Suprapubic skin (tissue), 4 donors: ENCODE measurements at regions not wholly inside any gene's neighbourhood (a gene's known extent, or its start where the extent isn't known, plus 50 kb on each side); places are given as distances from the start of the nearest gene placed in this dataset.

ENCODE experiments used
- DNase-seq, 2 donors: peaks; one replicate each; pipeline ENCODE4 v3.0.0-alpha.2; 2019; ENCODE audit warnings: low spot score in 2 of 2
- H3K27ac ChIP-seq: fragments of 200-600 bp; sonication (generic); one replicate; pipeline ENCODE4 v1.5.1; 2019
- H3K27me3 ChIP-seq: fragments of 200-600 bp; sonication (generic); one replicate; pipeline ENCODE4 v1.5.1; 2019
- H3K36me3 ChIP-seq: fragments of 200-600 bp; sonication (generic); one replicate; pipeline ENCODE4 v1.5.1; 2019
- H3K4me1 ChIP-seq: fragments of 200-600 bp; sonication (generic); one replicate; pipeline ENCODE4 v1.5.1; 2019
- H3K4me3 ChIP-seq: fragments of 200-600 bp; sonication (generic); one replicate; pipeline ENCODE4 v1.5.1; 2019; ENCODE audit warnings: mild to moderate bottlenecking
- H3K9me3 ChIP-seq: fragments of 200-600 bp; sonication (generic); one replicate; pipeline ENCODE4 v1.5.1; 2019
- CTCF ChIP-seq, 2 donors: fragments of 200-600 bp in 1 of 2; fragments of 450-650 bp in 1 of 2; sonication (generic) in 1 of 2; IDR thresholded peaks; one replicate each; pipeline ENCODE4 v1.5.1; 2016 to 2019; ENCODE audit warnings: antibody characterized with exemption in 2 of 2, mild to moderate bottlenecking in 1 of 2, moderate library complexity in 1 of 2
- EP300 ChIP-seq: sonication (generic); formaldehyde crosslinking; IDR thresholded peaks from one replicate; pipeline ENCODE4 v1.6.1; 2017; ENCODE audit warnings: antibody characterized with exemption
- POLR2A ChIP-seq, 2 donors: fragments of 450-650 bp; IDR thresholded peaks; one replicate each; pipeline ENCODE4 v1.6.1; 2017; ENCODE audit warnings: antibody characterized with exemption in 2 of 2, mild to moderate bottlenecking in 2 of 2, moderate library complexity in 2 of 2
- POLR2AphosphoS5 ChIP-seq, 3 donors: sonication (generic); formaldehyde crosslinking; IDR thresholded peaks; one replicate each; pipeline ENCODE4 v1.6.1; 2017; ENCODE audit warnings: antibody characterized with exemption in 3 of 3
- WGBS: methylation state at CpG from one replicate; pipeline ENCODE4 v1.1.5; 2018; 5-methylcytosine and 5-hydroxymethylcytosine counted together

GRCh38 chr22:48424661-48425060 is 1403.0 kb downstream of the BRD1 start:
- Histone ChIP-seq H3K4me1 (no peaks in the 10 kb centered on the region), H3K9me3 (no peaks in the 10 kb centered on the region), H3K27ac (no peak overlapping the region), H3K27me3 (no peaks in the 10 kb centered on the region), H3K4me3 (no peak overlapping the region), H3K36me3 (no peaks in the 10 kb centered on the region)
- TF ChIP-seq POLR2AphosphoS5 (IDR thresholded peaks at IDR 0.05) (no peak), POLR2A (IDR thresholded peaks at IDR 0.05) (no peak), CTCF (IDR thresholded peaks at IDR 0.05) (no peak), EP300 (no peak)
- peak; percentile 48 to 60 for DNase-seq
- WGBS, result 76% methylated on average over 5 of the region's 5 CpGs

GRCh38 chr22:48424201-48424627 is 1403.5 kb downstream of the BRD1 start:
- H3K27ac ChIP-seq, result no peak overlapping the region
- H3K4me3 ChIP-seq, result no peak overlapping the region
- H3K36me3 ChIP-seq, result no peaks in the 10 kb centered on the region
- TF ChIP-seq CTCF (IDR thresholded peaks at IDR 0.05) (no peak), EP300 (no peak)
- H3K27me3 ChIP-seq, result no peaks in the 10 kb centered on the region
- H3K4me1 ChIP-seq, result no peaks in the 10 kb centered on the region
- WGBS, result 91% methylated on average over 18 of the region's 18 CpGs
- peak; percentile 62 to 71 for DNase-seq
- H3K9me3 ChIP-seq, result no peaks in the 10 kb centered on the region

- Histone ChIP-seq H3K4me1 (no peaks in the 10 kb centered on the region), H3K27ac (no peak overlapping the region), H3K36me3 (no peaks in the 10 kb centered on the region), H3K4me3 (no peak overlapping the region), H3K27me3 (no peaks in the 10 kb centered on the region), H3K9me3 (no peaks in the 10 kb centered on the region)
- peak in 1 of 2 donors; percentile 44 for DNase-seq
- no peak for TF ChIP-seq POLR2A (IDR thresholded peaks at IDR 0.05)
- TF ChIP-seq EP300, result no peak
- no peak for TF ChIP-seq CTCF (IDR thresholded peaks at IDR 0.05)
- no peak for TF ChIP-seq POLR2AphosphoS5 (IDR thresholded peaks at IDR 0.05)
- WGBS, result 41% methylated on average over 8 of the region's 8 CpGs
Observed at GRCh38 chr22:48423481-48423911, 1404.2 kb downstream of the BRD1 start.

GRCh38 chr22:48422900-48423480 is 1404.7 kb downstream of the BRD1 start:
- H3K4me3 ChIP-seq, result no peak overlapping the region
- DNase-seq, result peak; percentile 39 to 60
- H3K4me1 ChIP-seq, result no peaks in the 10 kb centered on the region
- WGBS, result 55% methylated on average over 7 of the region's 7 CpGs
- H3K27me3 ChIP-seq, result no peaks in the 10 kb centered on the region
- no peak overlapping the region for H3K27ac ChIP-seq
- H3K9me3 ChIP-seq, result no peaks in the 10 kb centered on the region
- no peak for TF ChIP-seq POLR2AphosphoS5 (IDR thresholded peaks at IDR 0.05)
- no peak for TF ChIP-seq POLR2A (IDR thresholded peaks at IDR 0.05)
- no peak for TF ChIP-seq EP300
- no peak for TF ChIP-seq CTCF (IDR thresholded peaks at IDR 0.05)
- no peaks in the 10 kb centered on the region for H3K36me3 ChIP-seq

GRCh38 chr22:48418831-48419230 is 1408.8 kb downstream of the BRD1 start:
- no peaks in the 10 kb centered on the region for H3K36me3 ChIP-seq
- H3K27me3 ChIP-seq, result peaks cover 8% of the 10 kb centered on the region
- DNase-seq, result peak; percentile 13 to 34
- peaks cover 3% of the 10 kb centered on the region for H3K4me1 ChIP-seq
- 76% methylated on average over 10 of the region's 10 CpGs for WGBS
- H3K27ac ChIP-seq, result no peak overlapping the region
- TF ChIP-seq POLR2A (IDR thresholded peaks at IDR 0.05), result no peak
- TF ChIP-seq POLR2AphosphoS5 (IDR thresholded peaks at IDR 0.05), result no peak
- TF ChIP-seq CTCF (IDR thresholded peaks at IDR 0.05), result no peak
- no peak for TF ChIP-seq EP300
- no peak overlapping the region for H3K4me3 ChIP-seq
- H3K9me3 ChIP-seq, result no peaks in the 10 kb centered on the region
